Inflammatory macrophage treated with lipopolysaccharide for 4 hours (primary cell): ENCODE measurements at regions not wholly inside any gene's neighbourhood (a gene's known extent, or its start where the extent isn't known, plus 50 kb on each side); places are given as distances from the start of the nearest gene placed in this dataset.
"Not testable (repeated sequence)": the region's sequence is repeated elsewhere in the genome, so short reads cannot be mapped to it uniquely, and the experiment has no call there.

Experiments
- DNase-seq: peaks from one replicate; pipeline ENCODE4 v3.0.0-alpha.2; 2020

GRCh38 chr10:78658645-78659597 lies 409.8 kb upstream of the ZMIZ1 start:
- peak; percentile 25 for DNase-seq

- no peak for DNase-seq
These were observed 409.2 kb upstream of the ZMIZ1 start for GRCh38 chr10:78659598-78659967.

DNA sequence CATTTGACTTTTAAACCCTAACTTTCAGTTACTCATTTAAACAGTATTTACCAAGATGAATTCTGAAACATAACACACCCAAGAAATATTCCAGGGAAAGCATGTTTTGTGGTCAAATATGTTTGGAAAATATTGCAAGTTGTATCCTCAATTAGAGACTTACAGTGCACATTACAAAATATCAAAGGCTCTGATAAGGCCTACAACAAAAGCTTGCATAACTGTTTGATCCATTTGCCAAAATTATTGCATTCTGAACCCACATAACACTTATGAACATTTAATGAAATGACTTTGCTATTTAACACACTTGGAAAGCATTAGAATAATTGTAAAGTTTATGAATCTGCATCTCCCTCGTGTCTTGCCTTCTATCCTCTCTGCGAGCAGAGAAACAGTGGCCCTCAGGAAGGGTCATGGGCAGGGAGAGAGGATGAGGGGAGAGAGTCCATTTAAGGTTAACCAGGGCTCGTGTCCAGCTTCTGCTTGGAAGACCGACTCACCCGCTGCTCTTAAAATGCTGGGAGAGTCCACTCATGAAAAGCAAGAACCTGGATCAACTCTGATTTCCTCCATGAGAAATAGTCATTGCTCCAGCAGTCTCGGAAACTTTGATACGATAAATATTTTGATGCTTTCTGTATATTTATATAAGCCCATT lies 408.2 kb upstream of the ZMIZ1 start:
- DNase-seq: no peak

- no peak for DNase-seq
These were observed 405.0 kb upstream of the ZMIZ1 start for GRCh38 chr10:78663721-78664120.

DNA sequence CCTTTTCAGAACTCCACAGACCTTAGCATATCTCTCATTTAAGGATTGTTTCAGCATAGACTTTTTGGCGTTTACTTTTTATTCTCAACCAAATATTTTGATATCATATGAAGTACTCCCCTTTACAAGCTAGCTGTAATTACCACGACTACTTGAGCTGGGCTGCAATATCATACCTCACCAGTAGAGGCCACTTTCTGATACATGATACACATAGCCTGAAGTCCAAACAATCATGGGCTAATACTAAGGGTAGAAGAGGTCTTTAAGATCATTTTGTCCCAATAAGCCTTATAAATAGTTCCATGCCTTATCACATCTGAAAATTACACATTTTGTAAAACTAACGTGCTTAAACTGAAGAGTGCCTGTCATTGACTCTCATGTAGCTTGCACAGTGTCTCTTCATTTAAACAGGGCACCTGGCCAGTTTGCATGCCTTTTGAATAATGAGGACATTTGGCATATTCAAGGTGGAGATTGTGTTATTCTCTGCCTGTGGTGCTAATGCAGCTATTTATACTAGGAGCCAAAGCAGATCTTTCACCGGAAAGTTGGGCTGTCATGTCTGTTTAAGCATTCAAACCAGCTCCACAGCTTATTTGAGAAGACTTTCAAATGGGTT lies 403.7 kb upstream of the ZMIZ1 start:
- DNase-seq: peak; percentile 54

DNA sequence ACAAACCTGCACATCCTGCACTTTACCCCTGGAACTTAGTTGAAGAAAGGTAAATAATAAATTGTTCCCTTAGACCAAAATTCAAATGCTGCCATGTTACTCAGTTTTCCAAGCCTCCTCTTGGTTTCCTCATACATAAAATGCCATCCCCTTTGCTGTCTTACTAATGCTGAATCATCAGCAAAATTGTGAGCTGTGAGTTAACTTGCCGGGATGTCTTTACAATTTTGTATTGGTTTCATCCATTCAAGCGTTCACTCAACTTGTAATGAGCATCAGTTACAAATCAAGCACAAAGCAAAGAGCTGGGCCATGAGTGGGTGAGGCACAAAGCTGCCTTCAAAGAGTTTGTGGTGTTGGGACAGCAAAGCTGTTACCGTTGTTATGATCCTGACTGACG lies 395.8 kb upstream of the ZMIZ1 start:
- no peak for DNase-seq

DNA sequence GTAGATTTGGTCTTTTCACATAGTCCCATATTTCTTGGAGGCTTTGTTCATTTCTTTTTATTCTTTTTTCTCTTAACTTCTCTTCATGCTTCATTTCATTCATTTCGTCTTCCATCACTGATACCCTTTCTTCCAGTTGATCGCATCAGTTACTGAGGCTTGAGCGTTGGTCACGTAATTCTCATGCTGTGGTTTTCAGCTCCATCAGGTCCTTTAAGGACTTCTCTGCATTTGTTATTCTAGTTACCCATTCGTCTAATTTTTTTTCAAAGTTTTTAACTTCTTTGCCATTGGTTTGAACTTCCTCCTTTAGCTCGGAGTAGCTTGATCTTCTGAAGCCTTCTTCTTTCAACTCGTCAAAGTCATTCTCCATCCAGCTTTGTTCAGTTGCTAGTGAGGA lies 387.6 kb upstream of the ZMIZ1 start:
- DNase-seq: not testable (repeated sequence)

GRCh38 chr10:78681986-78682385 lies 386.8 kb upstream of the ZMIZ1 start:
- not testable (repeated sequence) for DNase-seq

GRCh38 chr10:78684947-78685346 lies 383.8 kb upstream of the ZMIZ1 start:
- no peak for DNase-seq

- no peak for DNase-seq
These were observed 383.2 kb upstream of the ZMIZ1 start for GRCh38 chr10:78685466-78686103.

DNA sequence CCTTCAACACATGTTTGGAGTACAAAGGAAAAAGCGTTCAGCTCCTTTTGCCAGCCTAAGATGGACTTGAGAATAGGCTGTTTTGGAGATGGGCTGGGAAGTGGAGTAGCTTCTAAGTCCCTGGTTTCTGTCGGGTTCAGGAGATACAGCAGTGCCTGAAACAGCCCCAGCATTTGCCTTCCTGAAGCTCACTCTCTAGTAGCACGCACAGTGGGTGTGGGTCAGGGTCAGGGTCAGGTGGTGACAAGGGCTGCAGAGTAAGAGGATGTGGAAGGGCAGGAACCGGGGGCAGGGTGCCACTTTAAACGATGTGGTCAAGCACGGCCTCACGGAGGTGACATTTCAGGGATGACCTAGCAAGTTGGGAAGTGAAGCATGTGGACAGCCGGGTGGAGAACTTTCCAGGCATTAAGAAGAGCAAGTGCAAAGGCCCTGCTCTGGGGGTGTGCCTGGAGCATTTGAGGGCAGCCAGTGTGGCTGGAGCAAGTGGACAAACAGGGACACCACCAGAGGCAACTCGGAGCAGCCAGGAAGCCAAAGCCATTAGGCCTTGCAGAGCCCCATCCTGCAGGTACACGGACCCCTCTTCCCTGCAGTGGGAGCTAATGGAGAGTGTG lies 382.2 kb upstream of the ZMIZ1 start:
- no peak for DNase-seq

DNA sequence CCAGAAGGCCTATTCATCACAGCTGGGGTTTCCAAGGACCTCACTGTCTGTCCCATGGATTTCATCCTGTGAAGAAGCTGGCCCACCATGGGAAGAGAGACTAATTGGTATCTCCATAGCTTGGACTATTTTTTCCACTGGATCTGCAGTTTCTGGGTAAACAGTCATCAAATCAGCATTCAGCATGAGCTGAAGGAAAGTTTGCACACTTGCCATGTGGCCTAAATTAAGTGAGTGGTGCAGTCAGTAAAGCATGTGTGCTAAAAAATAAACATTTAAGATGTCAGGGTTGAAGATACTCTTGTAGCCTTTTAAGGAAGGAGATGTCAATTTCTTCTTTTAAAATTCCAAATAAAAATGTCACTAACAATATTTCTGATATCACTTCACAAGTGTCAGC lies 381.1 kb upstream of the ZMIZ1 start:
- no peak for DNase-seq

DNA sequence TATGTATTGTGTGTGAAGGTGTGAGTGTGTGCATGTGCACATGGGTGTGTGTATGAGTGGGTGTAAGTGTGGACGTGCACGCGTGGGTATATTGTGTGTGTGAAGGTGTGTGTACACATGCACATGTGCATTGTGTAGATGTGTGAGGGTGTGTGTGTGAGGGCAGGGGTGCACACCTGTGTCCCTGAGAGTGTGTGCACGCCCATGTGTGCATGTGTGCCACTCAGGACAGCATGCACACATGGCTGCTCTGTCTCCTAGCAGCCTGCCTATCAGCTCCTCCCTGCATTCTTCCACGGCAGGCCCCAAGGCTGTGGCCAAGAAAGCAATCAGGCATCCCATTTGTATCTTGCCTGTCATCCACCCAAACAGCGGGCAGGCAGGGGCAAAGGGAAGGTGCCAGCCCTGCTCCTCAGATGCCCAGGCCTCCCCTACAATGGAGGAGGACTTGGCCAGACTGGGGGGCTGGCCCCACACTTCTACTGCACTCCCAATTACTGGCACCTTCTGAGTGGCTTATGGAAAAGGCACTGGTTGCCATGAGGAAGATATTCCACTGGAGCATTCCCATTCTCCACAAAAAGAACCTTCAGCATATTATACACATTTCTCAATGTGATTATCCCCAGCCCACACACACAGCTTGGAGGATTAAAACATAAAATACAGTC lies 380.4 kb upstream of the ZMIZ1 start:
- no peak for DNase-seq

DNA sequence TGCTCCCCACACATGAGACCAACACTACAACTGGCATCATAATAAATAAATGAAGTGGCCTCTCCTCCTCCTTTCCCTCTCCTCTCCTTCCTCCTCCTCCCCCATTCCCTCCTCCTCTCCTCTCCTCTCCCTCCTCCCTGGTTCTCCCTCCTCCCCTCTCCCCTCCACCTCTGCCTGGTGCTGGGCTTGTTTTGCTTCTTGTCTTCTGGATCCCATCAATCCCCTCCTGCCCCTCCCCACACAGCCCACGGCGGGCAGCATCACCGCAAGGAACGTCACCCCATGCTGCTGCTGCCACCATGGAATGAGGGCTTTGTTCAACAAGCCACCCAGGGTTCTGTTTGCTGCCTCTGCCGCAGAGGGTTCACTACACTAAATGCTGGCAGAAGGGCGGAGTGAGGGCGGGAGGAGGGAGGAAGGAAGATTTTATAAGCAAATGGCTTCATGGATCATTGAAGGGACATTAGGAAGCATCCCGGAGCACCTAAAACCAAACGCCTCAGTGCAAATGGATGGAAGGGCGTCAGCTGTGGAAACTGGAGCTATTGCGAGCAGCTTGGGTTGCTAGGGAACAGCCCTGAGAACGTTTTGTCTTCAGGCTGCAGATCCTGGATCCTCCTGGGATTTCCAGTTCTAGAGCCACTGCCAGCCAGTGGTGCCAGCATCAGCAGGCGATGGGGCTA lies 379.7 kb upstream of the ZMIZ1 start:
- no peak for DNase-seq

DNA sequence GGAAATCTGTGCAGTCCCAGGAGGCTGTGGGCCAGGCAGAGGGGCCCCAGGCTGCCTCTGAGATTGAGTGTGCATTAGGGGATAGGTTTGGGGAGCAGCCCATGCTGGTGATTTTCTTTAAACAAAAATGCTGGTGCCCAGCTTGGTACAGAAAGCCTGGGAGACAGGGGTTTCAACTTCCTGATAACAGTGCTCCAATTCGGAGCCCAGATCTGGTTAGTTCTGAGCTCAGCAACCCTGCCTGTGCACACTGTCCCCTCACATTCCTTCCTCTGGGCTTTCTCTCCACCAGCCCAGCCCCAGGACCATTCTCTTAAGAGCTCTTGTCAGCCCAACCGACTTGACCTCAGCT lies 379.2 kb upstream of the ZMIZ1 start:
- DNase-seq: no peak

DNA sequence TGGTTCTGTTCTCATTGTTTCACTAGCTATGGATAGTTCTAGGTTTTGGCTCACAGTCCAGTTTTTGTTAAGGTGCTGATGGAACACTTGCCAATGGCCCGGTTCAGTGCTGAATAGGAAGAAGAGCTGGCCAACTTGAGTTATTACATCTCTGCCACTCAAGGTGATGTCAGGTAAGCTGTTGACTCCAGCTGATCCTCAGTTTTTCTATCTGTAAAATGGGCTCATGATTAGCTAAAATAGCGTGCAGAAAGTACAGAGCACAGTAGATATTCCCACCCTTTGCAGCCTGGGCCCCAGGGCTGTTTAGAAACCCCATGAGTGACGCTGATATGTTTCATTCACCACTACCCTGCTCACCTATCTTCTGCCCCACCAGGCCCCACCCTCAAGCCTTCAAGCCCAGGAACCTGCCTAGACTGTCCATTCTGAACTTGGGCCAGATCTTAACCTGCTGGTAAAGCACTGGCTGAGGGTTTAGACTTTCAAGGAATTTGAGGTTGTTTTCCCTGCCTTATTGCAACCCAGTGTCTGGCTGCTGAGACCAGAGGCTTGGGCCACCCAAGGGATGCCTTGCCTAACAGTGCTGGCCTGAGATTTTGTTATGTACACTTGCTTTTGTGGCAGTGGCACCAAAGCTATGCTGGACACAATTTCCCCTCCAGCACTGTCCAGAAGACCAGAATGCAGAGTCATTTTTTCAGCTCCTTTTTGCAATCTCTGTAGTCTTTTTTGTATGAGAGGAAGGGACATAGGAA lies 378.2 kb upstream of the ZMIZ1 start:
- DNase-seq: no peak

DNA sequence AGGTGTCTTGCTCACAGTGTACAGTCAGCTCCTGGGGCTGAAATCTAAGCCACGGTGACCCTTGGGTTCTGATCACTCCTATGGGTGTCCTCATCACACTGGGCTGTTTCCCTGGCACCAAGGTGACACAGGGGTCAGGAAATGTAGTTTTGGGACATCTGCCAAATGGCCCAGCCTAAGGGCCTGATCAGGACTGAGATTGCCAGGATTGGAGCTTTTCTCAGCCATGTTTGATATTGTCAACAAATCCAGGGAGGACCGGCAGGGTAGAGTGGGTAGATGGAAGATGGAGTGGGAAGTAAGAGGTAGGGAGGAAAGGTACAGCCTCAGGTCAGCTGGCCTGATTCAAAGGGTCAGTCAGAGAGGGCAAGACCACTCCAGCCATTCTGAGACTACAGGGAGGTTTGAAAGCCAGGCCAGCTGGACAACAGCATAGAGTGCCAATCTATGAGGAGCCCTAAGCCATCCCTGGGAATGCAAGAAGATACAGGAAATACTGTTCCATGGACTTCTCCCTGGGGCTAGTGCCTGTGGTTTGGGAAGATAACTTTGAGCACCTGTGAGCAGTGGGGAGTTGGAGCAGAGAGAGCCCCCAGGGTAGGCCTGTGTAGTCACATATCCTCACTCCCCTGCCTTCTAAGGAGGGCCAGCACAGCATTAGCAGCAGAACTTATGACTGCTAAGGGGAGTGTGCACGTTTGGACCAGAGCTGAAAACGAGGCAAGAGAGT lies 377.3 kb upstream of the ZMIZ1 start:
- no peak for DNase-seq

DNA sequence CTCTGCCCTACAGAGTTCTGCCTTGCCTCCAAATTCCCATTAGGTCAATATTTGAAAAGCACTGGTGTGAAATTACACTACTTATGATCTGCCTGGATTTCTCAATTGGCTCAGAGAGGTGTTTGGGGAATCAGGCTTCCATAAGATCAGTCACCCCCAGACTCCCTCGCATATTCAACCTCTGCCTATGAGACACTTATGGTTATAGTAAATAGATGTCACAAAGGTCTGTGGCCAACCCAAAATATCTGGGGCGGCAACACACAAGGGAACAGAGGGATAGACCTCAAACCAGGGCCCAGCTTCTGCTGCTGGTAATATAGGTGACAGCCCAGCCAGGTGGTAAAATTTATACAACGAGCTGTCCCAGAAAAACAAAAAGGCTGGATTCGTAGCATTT lies 376.7 kb upstream of the ZMIZ1 start:
- no peak for DNase-seq

- DNase-seq: no peak
These were observed 372.9 kb upstream of the ZMIZ1 start for GRCh38 chr10:78695846-78696245.

- DNase-seq: no peak
These were observed 371.9 kb upstream of the ZMIZ1 start for GRCh38 chr10:78696791-78697395.
